ENCODE measurements at regions not wholly inside any gene's neighbourhood (a gene's known extent, or its start where the extent isn't known, plus 50 kb on each side); places are given as distances from the start of the nearest gene placed in this dataset.

- TF ChIP-seq CTCF (IDR thresholded peaks at IDR 0.05) (no peak), POLR2A (IDR thresholded peaks at IDR 0.05) (no peak), EP300 (IDR thresholded peaks at IDR 0.05) (no peak)
Measured at GRCh38 chr16:77500934-77501664, 66.3 kb upstream of the ADAMTS18 start.
